IPS-NIHi11 (cell line): ENCODE measurements at regions not wholly inside any gene's neighbourhood (a gene's known extent, or its start where the extent isn't known, plus 50 kb on each side); places are given as distances from the start of the nearest gene placed in this dataset.

Source experiments
- DNase-seq: peaks from one replicate; pipeline ENCODE4 v3.0.0; 2012; ENCODE audit warnings: mixed read lengths, low spot score

- DNase-seq = peak; percentile 5
Measured at GRCh38 chr7:125033506-125033905, 103.9 kb upstream of the POT1 start.

- no peak for DNase-seq
Measured at GRCh38 chr7:125032943-125033342, 103.3 kb upstream of the POT1 start.

- no peak for DNase-seq
Measured at GRCh38 chr7:125030756-125031387, 101.2 kb upstream of the POT1 start.

DNA sequence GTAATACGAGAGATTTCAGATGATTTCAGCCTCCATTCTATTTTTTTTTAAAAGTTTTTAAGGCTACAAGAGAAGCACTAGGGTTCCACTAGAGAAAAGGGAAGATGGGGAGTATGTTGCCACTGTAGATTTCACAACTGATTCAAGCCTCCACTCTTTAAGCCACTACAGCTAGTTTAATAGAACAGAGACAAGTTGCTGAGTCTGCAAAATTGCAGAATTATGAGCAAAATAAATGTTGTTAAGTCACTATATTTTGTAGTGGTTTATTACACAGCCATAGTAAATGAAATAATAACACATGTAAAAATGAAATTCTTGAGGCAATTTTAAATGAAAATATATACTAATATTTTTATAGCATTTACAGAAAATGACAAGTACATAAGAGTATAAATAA lies 96.0 kb upstream of the POT1 start:
- no peak for DNase-seq

DNA sequence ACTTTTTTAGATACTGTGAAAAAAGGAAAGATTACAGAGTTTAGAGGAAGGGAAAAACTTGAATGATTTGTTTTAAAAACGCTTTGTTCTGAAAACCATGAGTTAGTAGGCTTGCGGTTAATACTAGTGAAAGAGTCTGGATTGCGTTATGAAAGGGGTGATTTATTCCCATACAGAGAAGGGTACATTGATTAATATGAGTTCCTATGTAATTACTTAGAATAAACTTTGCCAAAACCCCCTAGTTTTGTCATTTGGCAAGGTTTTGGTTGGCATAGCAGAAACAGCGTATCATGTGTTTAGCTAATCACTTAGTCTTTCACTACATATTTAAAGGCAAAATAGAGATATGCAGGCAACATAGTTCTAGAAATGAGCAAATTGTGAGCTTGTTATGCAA lies 91.2 kb upstream of the POT1 start:
- no peak for DNase-seq

- no peak for DNase-seq
Measured at GRCh38 chr7:125010540-125010939, 80.9 kb upstream of the POT1 start.

DNA sequence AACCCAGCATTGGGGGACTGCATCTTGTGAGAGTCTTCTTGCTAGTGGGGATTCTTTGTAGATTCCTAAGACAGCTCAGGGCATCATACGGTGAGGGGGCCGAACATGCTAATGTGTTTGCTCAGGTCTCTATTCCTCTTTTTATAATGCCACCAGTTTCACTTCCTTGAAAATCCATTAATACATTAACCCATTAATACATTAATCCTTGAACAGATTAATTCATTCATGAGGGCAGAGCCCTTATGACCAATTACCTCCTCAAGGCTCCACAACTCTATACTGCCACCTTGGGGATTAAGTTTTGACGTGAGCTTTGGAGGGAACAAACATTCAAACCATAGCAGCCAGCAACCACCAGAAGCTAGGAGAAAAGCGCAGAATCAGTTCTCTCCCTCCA lies 67.2 kb upstream of the POT1 start:
- no peak for DNase-seq

- no peak for DNase-seq
Measured at GRCh38 chr7:124992851-124993562, 63.4 kb upstream of the POT1 start.

DNA sequence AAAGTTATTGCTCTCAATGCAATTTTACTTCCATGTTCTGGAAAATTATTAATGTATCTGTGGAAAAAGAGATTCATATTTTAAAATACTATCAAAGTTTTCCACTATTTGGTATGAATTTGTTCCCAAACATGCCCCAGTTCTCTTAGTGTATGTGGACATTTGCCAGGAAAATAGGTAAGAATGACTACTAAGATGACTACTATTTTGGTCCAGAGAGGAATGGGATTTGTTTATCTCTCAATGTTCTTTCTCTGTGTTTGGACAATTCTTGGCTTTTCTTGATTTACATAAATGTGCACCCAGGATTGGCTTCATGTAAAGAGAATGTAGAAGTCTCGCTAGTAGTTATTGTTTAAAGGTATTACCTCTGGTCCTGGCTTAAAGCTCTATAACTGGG lies 60.3 kb upstream of the POT1 start:
- no peak for DNase-seq
